GM23338 (cell line): ENCODE measurements at regions not wholly inside any gene's neighbourhood (a gene's known extent, or its start where the extent isn't known, plus 50 kb on each side); places are given as distances from the start of the nearest gene placed in this dataset.

ENCODE experiments used
- ATAC-seq: fragments of 200-7000 bp; cut with Tn5 transposase; 3 replicates; pipeline ENCODE4 v1.9.1; 2020
- DNase-seq: peaks from one replicate; pipeline ENCODE4 v3.0.0-alpha.2; 2015; ENCODE audit warnings: low spot score
- H2AFZ ChIP-seq: fragments of 200-600 bp; sonication (generic); 2 replicates; pipeline ENCODE4 v1.8.0; 2016; ENCODE audit warnings: antibody characterized with exemption, mild to moderate bottlenecking, moderate library complexity
- H3F3A ChIP-seq: fragments of 200-600 bp; sonication (generic); replicated peaks from 2 replicates; pipeline ENCODE4 v1.8.0; 2017; ENCODE audit warnings: antibody characterized with exemption, mixed run types, low read depth
- H3K27ac ChIP-seq: fragments of 200-600 bp; sonication (generic); 2 replicates; pipeline ENCODE4 v1.6.1; 2016; ENCODE audit warnings: low read depth
- H3K27me3 ChIP-seq: fragments of 200-600 bp; sonication (generic); 2 replicates; pipeline ENCODE4 v1.8.0; 2016; ENCODE audit warnings: mild to moderate bottlenecking, mixed run types, moderate library complexity; ENCODE audit not compliant: insufficient read depth
- H3K36me3 ChIP-seq: fragments of 200-600 bp; sonication (generic); 2 replicates; pipeline ENCODE4 v1.8.0; 2016; ENCODE audit warnings: mild to moderate bottlenecking; ENCODE audit not compliant: insufficient read depth
- H3K4me1 ChIP-seq: fragments of 200-600 bp; sonication (generic); 2 replicates; pipeline ENCODE4 v1.8.0; 2016; ENCODE audit warnings: mild to moderate bottlenecking, moderate library complexity; ENCODE audit not compliant: insufficient read depth
- H3K4me2 ChIP-seq: fragments of 200-600 bp; sonication (generic); 2 replicates; pipeline ENCODE4 v1.7.1; 2017; ENCODE audit warnings: mixed run types
- H3K4me3 ChIP-seq: fragments of 200-600 bp; sonication (generic); 2 replicates; pipeline ENCODE4 v1.6.1; 2016; ENCODE audit warnings: mixed run types
- H3K79me2 ChIP-seq: fragments of 200-600 bp; sonication (generic); replicated peaks from 2 replicates; pipeline ENCODE4 v1.8.0; 2017; ENCODE audit warnings: mild to moderate bottlenecking; ENCODE audit not compliant: insufficient read depth
- H3K9me2 ChIP-seq: fragments of 200-600 bp; sonication (generic); 2 replicates; pipeline ENCODE4 v1.8.0; 2017; ENCODE audit not compliant: insufficient read depth
- H4K20me1 ChIP-seq: fragments of 200-600 bp; sonication (generic); replicated peaks from 2 replicates; pipeline ENCODE4 v1.8.0; 2017; ENCODE audit warnings: mild to moderate bottlenecking; ENCODE audit not compliant: insufficient read depth
- H3K27ac Mint-ChIP-seq: 2 replicates; pipeline ENCODE4 v1.8.0; 2020; ENCODE audit warnings: inconsistent platforms, mild to moderate bottlenecking, moderate library complexity, mixed read lengths
- H3K27me3 Mint-ChIP-seq: 3 replicates; pipeline ENCODE4 v1.8.0; 2022; ENCODE audit warnings: low read depth, mild to moderate bottlenecking, moderate library complexity, mixed read lengths, inconsistent platforms; ENCODE audit not compliant: insufficient read depth, poor library complexity
- H3K36me3 Mint-ChIP-seq: 3 replicates; pipeline ENCODE4 v1.8.0; 2021; ENCODE audit warnings: low read depth, mild to moderate bottlenecking, inconsistent platforms, moderate library complexity, mixed read lengths
- H3K4me1 Mint-ChIP-seq: 3 replicates; pipeline ENCODE4 v1.8.0; 2020; ENCODE audit warnings: mild to moderate bottlenecking, inconsistent platforms, mixed read lengths
- H3K4me3 Mint-ChIP-seq: 3 replicates; pipeline ENCODE4 v1.8.0; 2021; ENCODE audit warnings: moderate library complexity, mild to moderate bottlenecking, inconsistent platforms, mixed read lengths
- H3K9me3 Mint-ChIP-seq: 3 replicates; pipeline ENCODE4 v1.8.0; 2020; ENCODE audit warnings: moderate library complexity, mild to moderate bottlenecking, inconsistent platforms, mixed read lengths
- NANOG ChIP-seq: IDR thresholded peaks from 2 replicates; pipeline ENCODE4 v1.6.1; 2016; ENCODE audit warnings: antibody characterized with exemption, borderline replicate concordance
- POLR2AphosphoS5 ChIP-seq: IDR thresholded peaks from 2 replicates; pipeline ENCODE4 v1.6.1; 2016; ENCODE audit warnings: antibody characterized with exemption, low read depth
- STAT1 ChIP-seq: IDR thresholded peaks from one replicate; pipeline ENCODE4 v1.6.1; 2016; ENCODE audit warnings: antibody characterized with exemption; ENCODE audit not compliant: unreplicated experiment
- ZNF331 ChIP-seq: fragments of 250-450 bp; sonication (Bioruptor Pico); IDR thresholded peaks from 2 replicates; pipeline ENCODE4 v1.5.0; 2020; ENCODE audit warnings: low read depth, mild to moderate bottlenecking, moderate library complexity
- TF ChIP-seq, protein P1 (sequence below): fragments of 250-450 bp; sonication (Bioruptor Pico); IDR thresholded peaks from 2 replicates; pipeline ENCODE4 v1.5.0; 2020; ENCODE audit warnings: mild to moderate bottlenecking, moderate library complexity
- TF ChIP-seq, protein P2 (sequence below), 2 experiments: fragments of 200-600 bp in 1 of 2; sonication (generic) in 1 of 2; conservative IDR thresholded peaks; 2 replicates each; pipeline versions ENCODE4 v1.5.1 to v1.6.1; 2016 to 2017; ENCODE audit warnings: antibody characterized with exemption in 2 of 2, low read depth in 2 of 2, mild to moderate bottlenecking in 2 of 2, moderate library complexity in 1 of 2
- TF ChIP-seq, protein P3 (sequence below): IDR thresholded peaks from one replicate; pipeline ENCODE4 v1.6.1; 2018; ENCODE audit warnings: antibody characterized with exemption; ENCODE audit not compliant: unreplicated experiment

DNA sequence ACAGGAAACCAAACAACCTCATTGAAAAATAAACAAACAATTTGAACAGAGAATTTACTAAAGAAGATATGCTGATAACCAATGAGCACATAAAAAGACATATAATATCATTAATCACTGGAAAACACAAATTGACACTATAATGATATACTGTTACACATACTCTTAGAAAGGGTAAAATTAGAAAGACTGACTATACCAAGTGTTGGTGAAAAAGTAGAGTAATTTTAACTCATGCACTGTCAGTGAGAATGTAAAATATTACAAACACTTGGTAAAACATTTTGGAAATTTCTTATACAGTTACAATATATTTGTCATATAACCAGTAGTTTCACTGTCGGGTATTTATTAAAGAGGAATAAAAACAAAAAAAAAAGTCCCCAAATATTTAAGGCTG lies 1139.2 kb upstream of the GJE1 start (continued):
- TF ChIP-seq, protein P1, sequence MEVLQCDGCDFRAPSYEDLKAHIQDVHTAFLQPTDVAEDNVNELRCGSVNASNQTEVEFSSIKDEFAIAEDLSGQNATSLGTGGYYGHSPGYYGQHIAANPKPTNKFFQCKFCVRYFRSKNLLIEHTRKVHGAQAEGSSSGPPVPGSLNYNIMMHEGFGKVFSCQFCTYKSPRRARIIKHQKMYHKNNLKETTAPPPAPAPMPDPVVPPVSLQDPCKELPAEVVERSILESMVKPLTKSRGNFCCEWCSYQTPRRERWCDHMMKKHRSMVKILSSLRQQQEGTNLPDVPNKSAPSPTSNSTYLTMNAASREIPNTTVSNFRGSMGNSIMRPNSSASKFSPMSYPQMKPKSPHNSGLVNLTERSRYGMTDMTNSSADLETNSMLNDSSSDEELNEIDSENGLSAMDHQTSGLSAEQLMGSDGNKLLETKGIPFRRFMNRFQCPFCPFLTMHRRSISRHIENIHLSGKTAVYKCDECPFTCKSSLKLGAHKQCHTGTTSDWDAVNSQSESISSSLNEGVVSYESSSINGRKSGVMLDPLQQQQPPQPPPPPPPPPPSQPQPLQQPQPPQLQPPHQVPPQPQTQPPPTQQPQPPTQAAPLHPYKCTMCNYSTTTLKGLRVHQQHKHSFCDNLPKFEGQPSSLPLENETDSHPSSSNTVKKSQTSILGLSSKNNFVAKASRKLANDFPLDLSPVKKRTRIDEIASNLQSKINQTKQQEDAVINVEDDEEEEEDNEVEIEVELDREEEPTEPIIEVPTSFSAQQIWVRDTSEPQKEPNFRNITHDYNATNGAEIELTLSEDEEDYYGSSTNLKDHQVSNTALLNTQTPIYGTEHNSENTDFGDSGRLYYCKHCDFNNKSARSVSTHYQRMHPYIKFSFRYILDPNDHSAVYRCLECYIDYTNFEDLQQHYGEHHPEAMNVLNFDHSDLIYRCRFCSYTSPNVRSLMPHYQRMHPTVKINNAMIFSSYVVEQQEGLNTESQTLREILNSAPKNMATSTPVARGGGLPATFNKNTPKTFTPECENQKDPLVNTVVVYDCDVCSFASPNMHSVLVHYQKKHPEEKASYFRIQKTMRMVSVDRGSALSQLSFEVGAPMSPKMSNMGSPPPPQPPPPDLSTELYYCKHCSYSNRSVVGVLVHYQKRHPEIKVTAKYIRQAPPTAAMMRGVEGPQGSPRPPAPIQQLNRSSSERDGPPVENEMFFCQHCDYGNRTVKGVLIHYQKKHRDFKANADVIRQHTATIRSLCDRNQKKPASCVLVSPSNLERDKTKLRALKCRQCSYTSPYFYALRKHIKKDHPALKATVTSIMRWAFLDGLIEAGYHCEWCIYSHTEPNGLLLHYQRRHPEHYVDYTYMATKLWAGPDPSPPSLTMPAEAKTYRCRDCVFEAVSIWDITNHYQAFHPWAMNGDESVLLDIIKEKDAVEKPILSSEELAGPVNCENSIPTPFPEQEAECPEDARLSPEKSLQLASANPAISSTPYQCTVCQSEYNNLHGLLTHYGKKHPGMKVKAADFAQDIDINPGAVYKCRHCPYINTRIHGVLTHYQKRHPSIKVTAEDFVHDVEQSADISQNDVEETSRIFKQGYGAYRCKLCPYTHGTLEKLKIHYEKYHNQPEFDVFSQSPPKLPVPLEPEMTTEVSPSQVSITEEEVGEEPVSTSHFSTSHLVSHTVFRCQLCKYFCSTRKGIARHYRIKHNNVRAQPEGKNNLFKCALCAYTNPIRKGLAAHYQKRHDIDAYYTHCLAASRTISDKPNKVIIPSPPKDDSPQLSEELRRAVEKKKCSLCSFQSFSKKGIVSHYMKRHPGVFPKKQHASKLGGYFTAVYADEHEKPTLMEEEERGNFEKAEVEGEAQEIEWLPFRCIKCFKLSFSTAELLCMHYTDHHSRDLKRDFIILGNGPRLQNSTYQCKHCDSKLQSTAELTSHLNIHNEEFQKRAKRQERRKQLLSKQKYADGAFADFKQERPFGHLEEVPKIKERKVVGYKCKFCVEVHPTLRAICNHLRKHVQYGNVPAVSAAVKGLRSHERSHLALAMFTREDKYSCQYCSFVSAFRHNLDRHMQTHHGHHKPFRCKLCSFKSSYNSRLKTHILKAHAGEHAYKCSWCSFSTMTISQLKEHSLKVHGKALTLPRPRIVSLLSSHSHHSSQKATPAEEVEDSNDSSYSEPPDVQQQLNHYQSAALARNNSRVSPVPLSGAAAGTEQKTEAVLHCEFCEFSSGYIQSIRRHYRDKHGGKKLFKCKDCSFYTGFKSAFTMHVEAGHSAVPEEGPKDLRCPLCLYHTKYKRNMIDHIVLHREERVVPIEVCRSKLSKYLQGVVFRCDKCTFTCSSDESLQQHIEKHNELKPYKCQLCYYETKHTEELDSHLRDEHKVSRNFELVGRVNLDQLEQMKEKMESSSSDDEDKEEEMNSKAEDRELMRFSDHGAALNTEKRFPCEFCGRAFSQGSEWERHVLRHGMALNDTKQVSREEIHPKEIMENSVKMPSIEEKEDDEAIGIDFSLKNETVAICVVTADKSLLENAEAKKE = no peak
- TF ChIP-seq, protein P2, sequence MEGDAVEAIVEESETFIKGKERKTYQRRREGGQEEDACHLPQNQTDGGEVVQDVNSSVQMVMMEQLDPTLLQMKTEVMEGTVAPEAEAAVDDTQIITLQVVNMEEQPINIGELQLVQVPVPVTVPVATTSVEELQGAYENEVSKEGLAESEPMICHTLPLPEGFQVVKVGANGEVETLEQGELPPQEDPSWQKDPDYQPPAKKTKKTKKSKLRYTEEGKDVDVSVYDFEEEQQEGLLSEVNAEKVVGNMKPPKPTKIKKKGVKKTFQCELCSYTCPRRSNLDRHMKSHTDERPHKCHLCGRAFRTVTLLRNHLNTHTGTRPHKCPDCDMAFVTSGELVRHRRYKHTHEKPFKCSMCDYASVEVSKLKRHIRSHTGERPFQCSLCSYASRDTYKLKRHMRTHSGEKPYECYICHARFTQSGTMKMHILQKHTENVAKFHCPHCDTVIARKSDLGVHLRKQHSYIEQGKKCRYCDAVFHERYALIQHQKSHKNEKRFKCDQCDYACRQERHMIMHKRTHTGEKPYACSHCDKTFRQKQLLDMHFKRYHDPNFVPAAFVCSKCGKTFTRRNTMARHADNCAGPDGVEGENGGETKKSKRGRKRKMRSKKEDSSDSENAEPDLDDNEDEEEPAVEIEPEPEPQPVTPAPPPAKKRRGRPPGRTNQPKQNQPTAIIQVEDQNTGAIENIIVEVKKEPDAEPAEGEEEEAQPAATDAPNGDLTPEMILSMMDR (conservative IDR thresholded peaks at IDR 0.05; ENCODE audit: low read depth in 2 of 2) = no peak
- TF ChIP-seq ZNF331 (CRISPR knock-in tag) (no peak), POLR2AphosphoS5 (no peak)

DNA sequence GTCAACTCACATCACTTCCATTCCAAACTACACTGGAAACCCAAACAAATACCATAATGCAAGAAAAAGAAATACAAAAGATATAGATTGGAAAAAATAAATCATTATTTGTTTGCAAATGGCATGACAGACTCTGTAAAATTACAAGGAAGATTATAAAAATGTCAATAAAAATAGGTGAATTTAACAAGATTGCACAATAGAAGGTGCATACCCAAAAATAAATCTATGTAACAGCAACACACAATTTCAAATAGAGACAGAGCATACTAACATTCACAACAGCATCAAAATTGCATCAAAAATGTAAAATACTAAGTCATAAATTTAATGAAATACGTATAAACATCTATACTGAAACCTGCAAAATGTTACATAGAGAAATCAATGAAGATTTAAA lies 1140.0 kb upstream of the GJE1 start:
- Mint-ChIP-seq H3K4me1 (no peaks in the 10 kb centered on the region), H3K9me3 (peaks cover 5% of the 10 kb centered on the region; the same call in 2 of the 3 replicates)
- TF ChIP-seq NANOG = no peak
- TF ChIP-seq STAT1 = no peak
- TF ChIP-seq, protein P3, sequence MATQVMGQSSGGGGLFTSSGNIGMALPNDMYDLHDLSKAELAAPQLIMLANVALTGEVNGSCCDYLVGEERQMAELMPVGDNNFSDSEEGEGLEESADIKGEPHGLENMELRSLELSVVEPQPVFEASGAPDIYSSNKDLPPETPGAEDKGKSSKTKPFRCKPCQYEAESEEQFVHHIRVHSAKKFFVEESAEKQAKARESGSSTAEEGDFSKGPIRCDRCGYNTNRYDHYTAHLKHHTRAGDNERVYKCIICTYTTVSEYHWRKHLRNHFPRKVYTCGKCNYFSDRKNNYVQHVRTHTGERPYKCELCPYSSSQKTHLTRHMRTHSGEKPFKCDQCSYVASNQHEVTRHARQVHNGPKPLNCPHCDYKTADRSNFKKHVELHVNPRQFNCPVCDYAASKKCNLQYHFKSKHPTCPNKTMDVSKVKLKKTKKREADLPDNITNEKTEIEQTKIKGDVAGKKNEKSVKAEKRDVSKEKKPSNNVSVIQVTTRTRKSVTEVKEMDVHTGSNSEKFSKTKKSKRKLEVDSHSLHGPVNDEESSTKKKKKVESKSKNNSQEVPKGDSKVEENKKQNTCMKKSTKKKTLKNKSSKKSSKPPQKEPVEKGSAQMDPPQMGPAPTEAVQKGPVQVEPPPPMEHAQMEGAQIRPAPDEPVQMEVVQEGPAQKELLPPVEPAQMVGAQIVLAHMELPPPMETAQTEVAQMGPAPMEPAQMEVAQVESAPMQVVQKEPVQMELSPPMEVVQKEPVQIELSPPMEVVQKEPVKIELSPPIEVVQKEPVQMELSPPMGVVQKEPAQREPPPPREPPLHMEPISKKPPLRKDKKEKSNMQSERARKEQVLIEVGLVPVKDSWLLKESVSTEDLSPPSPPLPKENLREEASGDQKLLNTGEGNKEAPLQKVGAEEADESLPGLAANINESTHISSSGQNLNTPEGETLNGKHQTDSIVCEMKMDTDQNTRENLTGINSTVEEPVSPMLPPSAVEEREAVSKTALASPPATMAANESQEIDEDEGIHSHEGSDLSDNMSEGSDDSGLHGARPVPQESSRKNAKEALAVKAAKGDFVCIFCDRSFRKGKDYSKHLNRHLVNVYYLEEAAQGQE = no peak

More for the DNA sequence above, 1140.0 kb upstream of the GJE1 start:
- H3K36me3 ChIP-seq = no peaks in the 10 kb centered on the region
- H3K4me1 ChIP-seq = no peaks in the 10 kb centered on the region
- Mint-ChIP-seq H3K27me3 (no peaks in the 10 kb centered on the region), H3K27ac (no peak overlapping the region), H3K36me3 (peaks cover 3% of the 10 kb centered on the region; the same call in 1 of the 3 replicates), H3K4me3 (no peak overlapping the region)
- H3K4me3 ChIP-seq = no peak overlapping the region
- H3K4me2 ChIP-seq = no peak overlapping the region
- ATAC-seq = no peak
- no peaks in the 10 kb centered on the region for H3K79me2 ChIP-seq
- H3F3A ChIP-seq = no peaks in the 10 kb centered on the region
- H3K27ac ChIP-seq = no peak overlapping the region
- no peak overlapping the region for H2AFZ ChIP-seq
- H3K27me3 ChIP-seq = no peaks in the 10 kb centered on the region
- H4K20me1 ChIP-seq = no peaks in the 10 kb centered on the region
- H3K9me2 ChIP-seq = no peaks in the 10 kb centered on the region
- DNase-seq = no peak
